Ammon's horn (tissue), 1 donor: ENCODE measurements at regions not wholly inside any gene's neighbourhood (a gene's known extent, or its start where the extent isn't known, plus 50 kb on each side); places are given as distances from the start of the nearest gene placed in this dataset.

Experiments
- DNase-seq: peaks from one replicate; pipeline ENCODE4 v3.0.0-alpha.2; 2016; ENCODE audit warnings: low spot score

DNA sequence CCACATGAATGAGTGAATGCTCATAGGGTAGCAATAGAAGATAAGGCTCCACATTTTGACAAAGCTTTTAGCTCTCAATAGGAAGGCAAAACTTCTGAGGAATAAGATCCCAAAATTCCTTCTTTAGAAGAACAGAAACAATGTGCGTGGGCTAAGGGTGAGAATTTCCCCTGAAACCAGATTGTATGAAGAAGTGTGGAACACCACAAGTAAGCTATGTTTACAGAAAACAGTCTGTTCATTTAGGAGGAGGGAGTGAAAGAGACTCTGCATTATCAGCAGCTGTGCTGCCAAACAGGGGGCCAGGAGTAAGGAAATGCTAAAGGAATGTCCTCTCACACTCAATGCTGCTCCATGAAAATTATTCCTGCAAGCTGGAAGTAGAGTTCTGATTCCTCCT is 851.6 kb downstream of the CENPC start:
- DNase-seq: peak; percentile 2

DNA sequence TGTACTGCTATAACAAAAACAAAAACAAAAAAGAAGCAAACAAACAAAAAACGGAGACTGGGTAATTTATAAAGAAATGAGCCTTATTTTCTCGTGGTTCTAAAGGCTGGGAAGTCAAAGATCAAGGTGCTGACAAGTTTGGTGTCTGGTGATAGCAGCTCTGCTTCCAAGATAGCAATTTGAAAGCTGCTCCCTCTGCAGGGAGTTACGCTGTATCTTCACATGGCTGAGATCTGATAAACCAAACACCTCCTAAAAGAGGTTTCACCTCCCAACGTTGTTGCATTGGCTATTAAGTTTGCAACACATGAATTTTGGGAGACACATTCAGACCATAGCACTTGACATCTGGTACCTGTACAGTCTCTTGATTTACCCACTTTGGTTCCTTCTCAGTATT is 854.2 kb downstream of the CENPC start:
- no peak for DNase-seq

DNA sequence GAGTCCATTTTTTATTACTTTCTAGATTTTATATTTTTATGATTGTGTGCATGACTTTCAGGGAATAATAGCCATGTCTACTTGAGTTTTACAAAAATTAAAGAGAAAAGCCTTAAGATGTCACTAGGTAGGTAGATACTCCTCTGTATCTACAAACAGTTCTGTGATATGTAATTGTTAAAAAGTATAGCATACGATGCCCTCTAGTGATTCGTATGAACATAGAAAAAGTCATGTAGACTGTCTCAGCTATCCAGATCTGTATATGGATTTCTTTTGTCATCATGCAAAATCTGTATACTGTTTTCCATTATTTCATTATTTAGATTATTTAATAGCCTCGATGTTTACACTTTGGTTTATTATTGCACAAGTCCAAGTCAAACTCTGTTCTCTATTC is 856.6 kb downstream of the CENPC start:
- peak; percentile 25 for DNase-seq

DNA sequence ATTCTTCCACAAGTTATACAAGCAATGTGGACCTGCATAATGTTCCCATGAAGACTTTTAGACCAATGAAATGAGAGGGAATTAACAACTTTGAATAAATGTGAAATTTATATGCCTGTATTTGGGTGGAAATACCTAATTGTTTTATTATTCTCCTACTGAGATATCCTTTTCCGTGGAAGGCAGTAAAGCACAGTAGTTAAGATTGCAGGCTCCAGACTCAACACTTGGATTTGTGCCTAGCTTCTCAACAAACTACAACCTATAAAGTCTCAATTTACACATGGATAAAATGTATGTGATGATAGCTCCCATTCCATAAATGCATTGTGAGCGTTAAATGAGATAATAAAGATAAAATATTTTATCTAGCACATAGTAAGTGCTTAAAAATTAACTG is 857.8 kb downstream of the CENPC start:
- DNase-seq: no peak

DNA sequence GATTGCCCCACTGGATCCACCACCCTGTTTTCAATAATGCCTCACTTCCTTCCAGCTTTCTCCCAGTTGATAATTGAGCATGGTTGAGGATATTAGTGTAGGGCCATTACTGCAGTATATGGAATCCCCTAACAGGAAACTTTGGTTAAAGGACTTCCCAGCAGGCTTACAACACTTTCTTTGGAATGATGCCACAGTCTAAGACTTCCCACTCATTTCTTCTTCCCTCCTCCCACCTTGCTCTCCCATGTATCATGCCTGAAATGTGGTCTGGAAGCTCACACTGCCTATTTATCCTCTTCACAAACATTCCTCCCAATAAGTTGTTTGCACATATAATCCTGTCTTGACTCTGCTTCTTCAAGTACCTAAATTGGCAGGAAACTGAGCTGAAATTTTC is 863.3 kb downstream of the CENPC start:
- DNase-seq: no peak

DNA sequence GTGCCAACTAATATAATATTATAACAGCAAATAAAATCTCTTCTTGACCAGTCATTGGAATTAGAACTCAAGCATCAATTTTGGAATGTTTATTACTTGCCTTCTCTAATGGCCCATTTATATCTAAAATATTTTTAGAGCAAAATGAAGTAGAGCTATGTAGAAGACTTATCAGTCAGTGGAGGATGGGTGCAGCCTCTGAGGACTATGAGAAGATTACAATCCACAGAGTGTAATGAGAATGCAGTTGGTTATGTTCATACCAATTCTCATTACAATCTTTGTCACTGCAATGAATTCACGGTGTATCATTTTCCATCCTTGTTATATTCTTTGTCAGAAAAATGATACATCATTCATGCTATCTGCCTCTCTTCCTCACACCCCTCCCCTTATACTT is 878.1 kb downstream of the CENPC start:
- DNase-seq: no peak

DNA sequence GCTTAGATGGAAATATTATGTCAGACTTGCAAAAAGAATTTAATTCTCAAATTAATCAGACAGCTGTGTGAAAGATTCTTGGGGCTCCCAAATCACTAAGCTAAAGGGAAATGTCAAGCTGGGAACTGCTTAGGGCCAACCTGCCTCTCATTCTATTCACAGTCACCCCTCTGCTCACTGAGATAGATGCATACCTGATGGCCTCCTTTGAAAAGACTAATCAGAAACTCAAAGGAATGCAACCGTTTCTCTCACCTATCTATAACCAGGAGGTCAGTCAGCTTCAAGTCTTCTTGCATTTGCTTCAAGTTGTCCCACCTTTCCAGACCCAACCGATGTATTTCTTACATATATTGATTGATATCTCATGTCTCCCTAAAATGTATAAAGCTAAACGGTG is 882.7 kb downstream of the CENPC start:
- DNase-seq: no peak

DNA sequence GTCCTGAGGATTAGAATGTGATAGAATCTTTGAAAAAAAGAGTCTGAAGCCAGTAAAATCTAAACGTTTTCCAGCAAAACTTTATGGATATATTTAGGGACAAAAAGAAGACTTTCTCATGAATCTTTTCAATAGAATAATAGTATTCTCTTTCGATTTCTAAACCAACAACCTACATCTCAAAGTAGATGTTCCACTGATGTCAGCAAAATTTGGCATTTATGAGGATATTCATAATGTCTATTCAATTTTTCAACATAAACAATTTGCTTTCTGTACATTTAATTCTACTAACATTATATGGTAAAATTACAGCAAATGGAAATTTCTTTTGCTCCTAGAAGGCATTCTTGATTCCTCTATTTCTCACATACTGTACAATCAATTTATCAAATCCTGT is 886.5 kb downstream of the CENPC start:
- DNase-seq: no peak

DNA sequence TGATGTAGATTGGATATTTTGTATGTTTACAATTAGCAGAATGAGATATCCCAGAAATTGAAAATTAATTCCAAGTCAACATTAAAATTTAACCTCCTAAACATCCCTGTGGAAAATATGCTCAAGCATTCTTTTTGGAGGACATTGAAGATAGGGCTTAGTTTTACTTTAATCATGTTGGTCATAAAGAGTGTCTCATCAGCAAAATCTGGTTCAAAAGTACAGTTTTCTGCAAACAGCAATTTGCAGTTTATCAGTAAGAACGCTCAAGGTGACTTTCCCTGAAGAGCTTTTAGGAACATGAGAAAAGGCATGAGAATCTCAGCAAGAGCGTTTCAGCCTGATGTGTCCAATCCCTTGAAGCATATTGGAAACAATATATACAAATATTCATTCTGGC is 889.8 kb downstream of the CENPC start:
- no peak for DNase-seq

DNA sequence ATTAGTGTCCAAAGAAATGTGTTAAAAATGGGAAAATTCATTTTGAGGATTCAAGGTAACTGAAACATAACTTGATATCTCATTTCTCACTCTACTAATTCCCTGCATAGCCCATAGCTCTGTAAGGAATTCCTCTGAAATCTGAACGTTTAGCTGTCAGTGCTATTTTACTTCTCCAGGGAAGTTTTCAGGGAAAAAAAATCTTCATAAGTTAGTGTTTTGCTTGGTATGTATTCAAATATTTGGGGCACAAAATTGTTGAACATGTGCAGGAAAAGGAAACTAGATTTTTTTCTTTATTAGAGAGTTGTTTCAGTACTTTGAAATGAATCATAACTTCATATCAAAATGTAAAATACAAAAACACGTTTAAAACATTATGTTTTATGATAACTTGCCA is 891.4 kb downstream of the CENPC start:
- no peak for DNase-seq

DNA sequence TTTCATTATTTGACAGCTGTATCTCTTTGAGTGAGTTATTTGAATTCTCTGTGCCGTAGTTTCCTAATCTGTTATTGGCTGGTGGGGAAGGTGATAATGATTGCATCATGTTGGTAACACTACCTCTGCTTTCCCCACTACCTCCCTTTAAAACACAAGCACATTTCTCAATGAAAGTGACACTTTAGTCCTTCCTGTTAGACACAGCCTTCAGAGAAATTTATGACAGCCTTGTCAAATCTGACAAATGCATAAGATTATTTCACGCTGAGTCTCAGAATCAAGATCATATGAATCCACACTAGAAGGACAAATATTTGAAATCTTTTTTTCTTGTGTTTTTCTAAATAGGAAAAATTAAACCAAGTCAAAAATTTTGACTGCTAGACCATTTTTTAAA is 896.1 kb downstream of the CENPC start:
- no peak for DNase-seq

DNA sequence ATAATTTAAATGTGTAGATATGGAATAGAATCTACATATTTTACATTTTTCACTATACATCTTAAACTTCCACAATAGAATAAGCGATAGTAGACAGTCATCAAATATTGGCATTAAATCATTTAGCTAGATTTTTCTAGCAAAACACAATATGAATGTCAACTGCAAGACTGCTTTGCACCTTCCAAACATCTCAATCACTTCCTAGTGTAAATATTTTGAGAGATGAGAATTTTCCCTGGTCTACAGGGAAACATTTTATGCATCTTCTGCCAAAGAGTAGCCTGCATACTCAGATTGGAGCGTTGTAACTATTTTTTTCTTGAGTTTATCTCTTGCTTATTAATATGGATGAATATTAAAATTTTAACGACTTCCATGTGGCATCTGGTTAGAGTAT is 897.4 kb downstream of the CENPC start:
- DNase-seq: no peak

DNA sequence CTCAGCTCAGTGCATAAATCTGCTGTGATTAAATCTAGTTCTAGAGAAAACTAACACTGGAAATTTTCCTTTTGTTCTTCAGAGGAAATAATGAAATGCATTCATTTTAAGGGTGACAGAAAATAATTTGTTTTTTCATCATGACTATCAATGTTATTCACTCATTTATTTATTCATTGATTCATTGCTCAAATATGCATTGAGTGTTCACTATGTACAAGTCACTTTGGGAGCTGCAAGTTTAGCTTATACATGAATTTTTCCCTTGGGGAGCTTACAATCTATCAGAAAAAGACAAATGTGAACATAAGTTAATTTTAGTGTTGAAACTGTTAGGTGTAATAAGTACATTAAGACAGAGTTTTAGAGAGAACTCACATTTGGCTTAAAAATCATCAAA is 897.8 kb downstream of the CENPC start:
- DNase-seq: no peak

DNA sequence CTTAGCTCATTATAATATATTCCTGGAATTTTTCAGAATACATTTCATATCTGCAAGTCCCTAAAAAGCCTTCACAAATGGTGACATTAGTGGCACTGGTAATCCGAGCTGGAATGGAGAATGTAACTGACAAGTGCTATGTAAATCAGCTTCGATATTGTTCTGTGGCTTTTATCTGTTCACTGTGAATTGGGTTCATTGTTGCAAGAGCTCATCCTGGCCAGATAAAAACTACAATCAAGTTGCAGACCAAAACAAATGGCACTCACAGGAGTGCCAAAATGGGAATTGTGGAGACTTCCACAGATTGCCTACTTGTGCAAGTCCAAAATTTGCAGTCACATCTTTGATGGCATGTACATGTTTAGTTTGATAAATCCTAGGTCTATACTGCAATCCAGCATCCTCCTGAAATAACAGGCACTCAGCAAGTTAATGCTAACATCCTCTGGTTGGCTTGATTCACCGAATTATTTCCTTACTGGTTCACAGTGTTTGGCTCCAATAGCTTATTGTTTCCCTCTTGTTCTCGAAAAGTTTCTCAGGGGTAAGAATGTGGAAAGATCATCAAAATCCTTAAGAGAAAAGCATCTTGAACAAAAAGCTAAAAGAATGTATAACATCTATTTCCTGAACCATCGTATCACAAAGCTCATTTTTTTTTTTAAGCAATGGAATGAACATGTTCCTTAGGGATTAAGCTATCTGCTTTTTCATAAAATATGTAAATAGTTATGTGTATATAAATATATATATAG is 904.9 kb downstream of the CENPC start:
- peak; percentile 3 for DNase-seq

DNA sequence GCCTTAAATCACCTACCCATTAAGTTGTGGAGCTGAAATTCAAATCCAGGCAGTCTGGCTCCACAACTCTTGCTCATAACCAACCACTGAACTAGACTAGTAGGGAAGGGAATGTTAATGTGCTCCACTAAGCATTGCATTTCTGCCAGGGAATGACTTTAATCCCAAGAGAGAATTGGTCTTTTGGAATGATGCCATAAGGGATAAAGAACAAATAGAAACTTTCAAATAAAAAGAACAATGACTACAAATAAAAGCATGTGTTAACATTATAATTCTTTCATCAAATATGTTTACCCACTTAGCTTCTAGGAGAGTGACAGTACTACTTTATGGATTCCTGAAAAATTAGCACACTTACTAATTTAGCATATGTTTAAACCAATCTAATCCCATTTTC is 905.9 kb downstream of the CENPC start:
- DNase-seq: no peak

DNA sequence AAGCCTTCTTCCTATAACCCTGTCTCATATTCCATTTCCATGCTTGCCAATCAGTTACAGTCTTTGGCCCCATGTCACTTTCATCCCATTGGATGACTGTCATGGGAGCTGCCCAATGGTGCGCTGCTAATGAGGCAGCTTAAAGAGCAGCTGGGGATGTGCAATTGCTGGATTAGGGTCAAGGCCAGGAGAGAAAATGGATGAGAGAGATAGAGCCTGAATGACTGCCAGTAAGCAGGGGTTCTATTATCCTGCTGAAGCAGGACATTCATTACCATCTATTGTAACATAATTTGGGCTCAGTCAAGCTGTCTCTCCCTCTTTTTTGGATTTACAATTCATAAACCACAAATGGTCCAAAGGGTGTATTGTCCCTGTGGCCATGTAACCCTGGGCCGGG is 909.0 kb downstream of the CENPC start:
- DNase-seq: no peak

DNA sequence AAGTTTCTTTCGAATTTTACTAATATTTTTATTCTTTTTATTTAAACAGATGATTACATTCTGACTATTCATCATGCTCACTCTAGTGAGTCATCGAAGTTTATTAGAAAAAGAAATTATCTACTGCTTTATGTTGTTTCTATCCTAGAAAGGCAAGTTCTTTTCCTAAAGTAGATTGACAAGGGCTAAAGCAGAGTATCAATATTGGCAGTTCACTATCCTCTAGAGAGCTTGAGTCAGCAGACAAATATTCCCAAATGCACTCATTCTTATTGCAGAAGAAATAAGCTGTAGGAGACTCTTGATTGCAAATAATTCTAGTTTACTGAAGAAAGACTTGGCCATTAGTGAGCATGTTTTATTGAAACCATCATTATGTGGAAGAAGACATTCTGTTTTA is 911.8 kb downstream of the CENPC start:
- DNase-seq: no peak

DNA sequence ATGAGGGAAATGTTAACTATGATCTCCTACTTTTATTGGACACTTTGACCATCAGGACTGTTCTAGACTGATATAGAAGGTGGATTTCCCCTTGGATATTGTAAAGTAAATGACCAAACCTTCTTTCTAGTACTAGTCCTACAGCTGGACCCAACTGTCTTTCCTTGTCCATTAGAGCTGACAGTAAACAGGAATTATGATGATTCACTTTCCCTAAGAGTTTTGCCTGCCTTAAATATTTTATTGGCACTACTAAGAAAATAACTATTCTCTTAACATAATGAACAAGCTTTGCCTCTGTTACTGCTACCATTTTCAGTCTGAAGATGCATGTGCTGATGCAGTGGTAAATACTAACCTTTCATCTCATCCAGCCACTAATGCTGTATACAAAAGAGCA is 915.4 kb downstream of the CENPC start:
- DNase-seq: no peak

DNA sequence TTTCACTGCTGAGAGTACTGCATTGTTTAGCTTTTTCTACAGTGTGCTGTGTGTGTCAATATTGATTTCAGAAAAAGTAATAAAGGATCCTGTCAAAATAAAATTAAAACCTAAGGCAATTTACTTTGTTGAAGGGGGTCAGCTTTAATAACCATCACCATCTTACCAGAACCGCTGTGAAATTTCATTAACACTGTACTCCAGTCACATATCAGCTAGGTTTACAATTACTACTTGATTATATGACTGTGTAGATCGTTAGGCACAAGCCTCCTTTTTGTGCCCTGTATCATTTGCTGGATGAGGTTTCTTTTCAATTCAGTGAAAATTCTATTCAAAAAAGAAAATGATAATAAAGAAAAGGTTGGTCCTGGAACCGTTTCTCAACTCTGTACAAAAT is 917.2 kb downstream of the CENPC start:
- no peak for DNase-seq

DNA sequence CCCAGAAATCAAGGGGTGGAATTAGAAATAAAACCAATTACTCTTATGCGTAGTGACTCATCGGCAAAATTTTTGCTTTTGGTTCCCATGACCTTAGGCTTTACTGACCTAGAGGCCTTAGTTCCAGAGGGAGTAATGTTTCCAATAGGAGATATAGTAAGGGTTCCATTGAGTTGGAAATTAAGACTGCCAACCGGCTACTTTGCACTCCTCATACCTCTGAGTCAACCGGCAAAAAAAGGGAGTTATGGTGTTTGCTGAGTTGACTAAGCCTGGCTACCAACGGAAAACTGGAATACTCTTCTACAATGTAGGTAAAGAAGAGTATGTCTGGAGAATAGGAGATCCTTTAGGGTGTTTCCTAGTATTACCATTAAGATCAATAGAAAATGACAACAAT is 919.8 kb downstream of the CENPC start:
- DNase-seq: no peak

DNA sequence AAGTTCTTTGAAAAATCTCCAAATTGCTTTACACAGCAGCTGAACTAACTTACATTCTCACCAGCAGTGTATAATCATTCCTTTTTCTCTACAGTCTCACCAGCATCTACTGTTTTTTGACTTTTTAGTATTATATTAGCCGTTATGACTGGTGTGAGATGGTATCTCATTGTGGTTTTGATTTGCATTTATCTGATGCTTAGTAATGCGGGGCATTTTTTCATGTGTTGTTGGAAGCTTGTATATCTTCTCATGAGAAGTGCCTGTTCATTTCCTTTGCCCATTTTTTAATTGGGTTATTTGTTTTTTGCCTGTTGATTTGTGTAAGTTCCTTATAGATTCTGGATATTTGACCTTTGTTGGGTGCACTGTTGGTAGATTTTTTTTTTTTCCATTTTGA is 931.7 kb downstream of the CENPC start:
- no peak for DNase-seq

DNA sequence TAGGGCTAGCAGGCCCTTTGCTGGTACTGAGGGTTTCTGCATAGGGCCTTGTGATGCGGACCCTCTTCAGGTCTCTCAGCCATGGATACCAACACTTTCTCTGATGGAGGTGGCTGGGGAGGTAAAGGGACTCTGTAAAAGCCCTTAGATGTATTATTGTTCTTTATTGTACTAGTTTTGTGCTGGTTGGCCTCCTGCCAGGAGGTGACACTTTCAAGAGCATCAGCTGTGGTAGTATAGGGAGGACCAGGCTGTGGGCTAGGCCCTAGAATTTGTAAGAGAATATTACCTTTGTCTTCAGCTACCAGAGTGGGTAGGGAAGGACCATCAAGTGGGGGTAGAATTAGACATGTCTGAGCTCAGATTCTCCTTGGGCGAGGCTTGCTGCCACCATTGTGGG is 936.3 kb downstream of the CENPC start:
- no peak for DNase-seq

DNA sequence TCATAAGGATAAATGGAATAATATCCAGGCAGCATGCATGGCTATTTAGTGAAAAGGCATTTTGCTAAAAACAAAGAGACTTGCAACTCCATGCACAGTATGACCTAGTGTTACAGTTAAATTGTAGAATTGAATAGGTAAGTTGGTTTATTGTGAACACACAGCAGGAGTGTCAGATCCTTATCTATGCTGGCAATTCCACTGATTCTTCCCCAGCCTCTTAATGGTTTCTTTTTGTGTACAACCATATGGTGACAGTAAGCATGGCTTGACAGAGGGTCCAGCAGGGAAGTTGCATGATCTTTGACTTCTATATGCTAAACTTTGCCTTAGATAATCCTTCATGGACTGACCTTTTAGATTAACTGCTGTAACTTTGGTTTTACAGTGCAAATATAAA is 936.6 kb upstream of the EPHA5 start:
- no peak for DNase-seq

DNA sequence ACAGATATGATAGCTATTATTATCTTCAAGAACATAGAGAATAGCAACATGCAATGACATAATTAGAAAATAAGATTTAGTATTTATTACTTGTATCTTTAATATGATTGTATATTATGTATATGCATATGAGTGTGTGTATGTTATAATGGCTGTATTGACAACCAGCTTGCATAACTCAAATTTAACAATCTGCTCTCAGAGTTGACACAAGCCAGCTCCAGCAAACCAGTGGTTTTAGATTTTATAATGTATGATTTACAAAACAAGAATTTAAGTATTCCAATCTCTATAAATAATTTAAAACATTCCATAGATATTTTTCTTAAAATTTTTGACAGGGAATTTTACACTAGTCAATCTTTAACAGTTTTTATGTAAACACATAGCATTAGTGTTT is 935.9 kb upstream of the EPHA5 start:
- DNase-seq: no peak

DNA sequence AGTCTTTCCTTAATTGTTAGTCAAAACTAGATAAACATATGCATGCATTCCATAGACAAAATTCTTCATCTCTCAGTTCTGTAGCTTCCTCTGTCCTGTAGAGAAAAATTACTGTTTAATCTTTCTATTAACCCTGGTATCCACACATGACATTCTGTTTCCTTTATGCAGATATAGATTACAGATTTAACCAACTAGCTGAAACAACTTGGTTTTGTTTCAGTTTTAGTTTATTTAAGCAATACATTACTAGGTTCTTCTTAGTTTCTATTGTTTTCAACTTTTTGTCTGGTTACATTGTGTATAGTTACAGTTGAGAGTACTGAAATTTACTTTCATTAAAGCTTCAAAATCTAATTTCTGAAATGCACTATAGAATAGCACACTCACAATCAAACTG is 933.9 kb upstream of the EPHA5 start:
- no peak for DNase-seq
